Activated CD8-positive, alpha-beta T cell treated with anti-CD3 and anti-CD28 coated beads for 36 hours (primary cell): ENCODE measurements at regions not wholly inside any gene's neighbourhood (a gene's known extent, or its start where the extent isn't known, plus 50 kb on each side); places are given as distances from the start of the nearest gene placed in this dataset.

Experiments
- ATAC-seq: fragments of 200-7000 bp; cut with Tn5 transposase; one replicate; pipeline ENCODE4 v1.10.0; 2021; ENCODE audit warnings: mild to moderate bottlenecking, moderate library complexity
- CTCF ChIA-PET: fragments of 350-600 bp; sonication (Branson Sonifier 250); formaldehyde crosslinking; loops from one replicate; lab custom pipeline; 2021; ENCODE audit warnings: antibody characterized with exemption; lab: Charles Lee
- POLR2A ChIA-PET: fragments of 350-600 bp; sonication (Branson Sonifier 250); formaldehyde crosslinking; loops from one replicate; lab custom pipeline; 2021; ENCODE audit warnings: antibody characterized with exemption; lab: Charles Lee
- DNase-seq: peaks from one replicate; pipeline ENCODE4 v3.0.0-alpha.2; 2020
- H3K27ac Mint-ChIP-seq: one replicate; pipeline ENCODE4 v1.8.0; 2021; ENCODE audit warnings: mild to moderate bottlenecking, mixed read lengths
- H3K27me3 Mint-ChIP-seq: one replicate; pipeline ENCODE4 v1.8.0; 2021; ENCODE audit warnings: mixed read lengths
- H3K36me3 Mint-ChIP-seq: one replicate; pipeline ENCODE4 v1.8.0; 2021; ENCODE audit warnings: low read depth, mixed read lengths
- H3K4me1 Mint-ChIP-seq: one replicate; pipeline ENCODE4 v1.8.0; 2021; ENCODE audit warnings: low read depth, mixed read lengths
- H3K4me3 Mint-ChIP-seq: one replicate; pipeline ENCODE4 v1.8.0; 2021; ENCODE audit warnings: mild to moderate bottlenecking, moderate library complexity, mixed read lengths
- H3K9me3 Mint-ChIP-seq: one replicate; pipeline ENCODE4 v1.8.0; 2021; ENCODE audit warnings: mixed read lengths
- CTCF ChIP-seq: fragments of 200-600 bp; IDR thresholded peaks from one replicate; pipeline ENCODE4 v1.8.0; 2022; ENCODE audit warnings: antibody characterized with exemption, mild to moderate bottlenecking
- intact Hi-C: fragments of 100-400 bp; cut with micrococcal nuclease; formaldehyde crosslinking; loops from one replicate; pipeline ENCODE4 v1.10.0; 2022

- Mint-ChIP-seq H3K27me3 (peaks cover 15% of the 10 kb centered on the region), H3K4me3 (no peak overlapping the region), H3K4me1 (peaks cover 8% of the 10 kb centered on the region), H3K27ac (no peak overlapping the region), H3K36me3 (no peaks in the 10 kb centered on the region), H3K9me3 (peaks cover 10% of the 10 kb centered on the region)
- intact Hi-C loops, result no loop called here
- TF ChIP-seq CTCF, result no peak
- POLR2A ChIA-PET, result interaction anchor here (1.1 kb wide), 1 partner anchor 9 kb away, joined by 3 read pairs; no protein-coding TSS in a partner anchor
- ATAC-seq (no peak), DNase-seq (no peak)
- CTCF ChIA-PET, result no interaction called here
Measured at GRCh38 chr4:26124753-26125321, 196.0 kb upstream of the RBPJ start.

- ChIA-PET CTCF (interaction anchor here (1.2 kb wide), 1 partner anchor 9 kb away, joined by 3 read pairs; no protein-coding TSS in a partner anchor), POLR2A (no interaction called here)
- TF ChIP-seq CTCF, result no peak
- Mint-ChIP-seq H3K9me3 (peaks cover 10% of the 10 kb centered on the region), H3K4me1 (peaks cover 22% of the 10 kb centered on the region), H3K4me3 (no peak overlapping the region), H3K27me3 (peaks cover 9% of the 10 kb centered on the region), H3K27ac (no peak overlapping the region), H3K36me3 (no peaks in the 10 kb centered on the region)
- DNase-seq (no peak), ATAC-seq (no peak)
- intact Hi-C loops, result no loop called here
Measured at GRCh38 chr4:26126143-26126718, 194.6 kb upstream of the RBPJ start.

GRCh38 chr4:26126994-26127393 is 193.8 kb upstream of the RBPJ start:
- Mint-ChIP-seq H3K9me3 (peaks cover 10% of the 10 kb centered on the region), H3K36me3 (no peaks in the 10 kb centered on the region), H3K27ac (no peak overlapping the region), H3K27me3 (peaks cover 6% of the 10 kb centered on the region), H3K4me1 (peaks cover 29% of the 10 kb centered on the region), H3K4me3 (no peak overlapping the region)
- intact Hi-C loops, result no loop called here
- no peak for TF ChIP-seq CTCF
- POLR2A ChIA-PET, result interaction anchor here (0.9 kb wide), 1 partner anchor 11 kb away, joined by 3 read pairs; no protein-coding TSS in a partner anchor
- DNase-seq (no peak), ATAC-seq (no peak)
- CTCF ChIA-PET, result interaction anchor here (1.2 kb wide), 1 partner anchor 8 kb away, joined by 3 read pairs; no protein-coding TSS in a partner anchor

GRCh38 chr4:26127851-26128337 is 192.9 kb upstream of the RBPJ start:
- H3K36me3 Mint-ChIP-seq, result no peaks in the 10 kb centered on the region
- POLR2A ChIA-PET, result interaction anchor here (0.9 kb wide), 2 partner anchors 10 to 24 kb away, joined by 3 read pairs; no protein-coding TSS in a partner anchor

More at GRCh38 chr4:26127851-26128337, 192.9 kb upstream of the RBPJ start:
- peaks cover 38% of the 10 kb centered on the region for H3K4me1 Mint-ChIP-seq
- H3K27ac Mint-ChIP-seq, result no peak overlapping the region
- CTCF ChIA-PET, result interaction anchor here (0.8 to 2.3 kb wide), 3 partner anchors 9 to 65 kb away, joined by 3 to 7 read pairs (median 3); no protein-coding TSS in a partner anchor
- no peak overlapping the region for H3K4me3 Mint-ChIP-seq
- no peak for ATAC-seq
- no peak for TF ChIP-seq CTCF
- intact Hi-C loops, result no loop called here
- peaks cover 7% of the 10 kb centered on the region for H3K27me3 Mint-ChIP-seq
- DNase-seq, result no peak
- H3K9me3 Mint-ChIP-seq, result peaks cover 10% of the 10 kb centered on the region
